OCI-M2 (cell line): ENCODE measurements at regions not wholly inside any gene's neighbourhood (a gene's known extent, or its start where the extent isn't known, plus 50 kb on each side); places are given as distances from the start of the nearest gene placed in this dataset.
"Not testable (repeated sequence)": the region's sequence is repeated elsewhere in the genome, so short reads cannot be mapped to it uniquely, and the experiment has no call there.

Experiments
- DNase-seq: peaks from one replicate; lab custom pipeline; 2025; ENCODE audit not compliant: unreplicated experiment; lab: John Stamatoyannopoulos, UW

GRCh38 chr14:105581551-105582341, 55.4 kb downstream of the TMEM121 start:
- no peak for DNase-seq

- no peak for DNase-seq
These were observed 56.3 kb downstream of the TMEM121 start for GRCh38 chr14:105582639-105583038.

- not testable (repeated sequence) for DNase-seq
These were observed 57.5 kb downstream of the TMEM121 start for GRCh38 chr14:105583914-105584313.

GRCh38 chr14:105585290-105585689, 58.9 kb downstream of the TMEM121 start:
- DNase-seq = not testable (repeated sequence)

GRCh38 chr14:105585722-105586121, 59.3 kb downstream of the TMEM121 start:
- not testable (repeated sequence) for DNase-seq

- not testable (repeated sequence) for DNase-seq
These were observed 59.9 kb downstream of the TMEM121 start for GRCh38 chr14:105586144-105586872.

- DNase-seq = not testable (repeated sequence)
These were observed 60.7 kb downstream of the TMEM121 start for GRCh38 chr14:105587034-105587433.

- DNase-seq = not testable (repeated sequence)
These were observed 61.3 kb downstream of the TMEM121 start for GRCh38 chr14:105587482-105588235.

- no peak for DNase-seq
These were observed 62.0 kb downstream of the TMEM121 start for GRCh38 chr14:105588236-105588860.

GRCh38 chr14:105589161-105589925, 63.0 kb downstream of the TMEM121 start:
- DNase-seq = no peak

GRCh38 chr14:105589926-105590185, 63.5 kb downstream of the TMEM121 start:
- DNase-seq = not testable (repeated sequence)

GRCh38 chr14:105591052-105591451, 64.7 kb downstream of the TMEM121 start:
- DNase-seq = no peak

- not testable (repeated sequence) for DNase-seq
These were observed 65.5 kb downstream of the TMEM121 start for GRCh38 chr14:105591792-105592341.

GRCh38 chr14:105592646-105593045, 66.3 kb downstream of the TMEM121 start:
- not testable (repeated sequence) for DNase-seq

GRCh38 chr14:105595346-105595745, 69.0 kb downstream of the TMEM121 start:
- DNase-seq = not testable (repeated sequence)

- DNase-seq = not testable (repeated sequence)
These were observed 70.0 kb downstream of the TMEM121 start for GRCh38 chr14:105596374-105596773.

- not testable (repeated sequence) for DNase-seq
These were observed 71.8 kb downstream of the TMEM121 start for GRCh38 chr14:105598040-105598763.

- DNase-seq = not testable (repeated sequence)
These were observed 72.7 kb downstream of the TMEM121 start for GRCh38 chr14:105598925-105599586.
